Stimulated activated CD4-positive, alpha-beta T cell treated with anti-CD3 and anti-CD28 coated beads, Interleukin-12 subunit alpha, Interleukin-12 subunit beta, amount 100 ng/mL, for 24 hours (primary cell): ENCODE measurements at regions not wholly inside any gene's neighbourhood (a gene's known extent, or its start where the extent isn't known, plus 50 kb on each side); places are given as distances from the start of the nearest gene placed in this dataset.
"Not testable (repeated sequence)": the region's sequence is repeated elsewhere in the genome, so short reads cannot be mapped to it uniquely, and the experiment has no call there.

Experiments used
- DNase-seq, 2 experiments: peaks; one replicate each; pipeline ENCODE4 v3.0.0-alpha.2; 2020; ENCODE audit warnings: low read depth in 2 of 2

- DNase-seq, result no peak
Measured at GRCh38 chr2:59333007-59333406, 1091.9 kb upstream of the FANCL start.

- not testable (repeated sequence) for DNase-seq
Measured at GRCh38 chr2:59326581-59327365, 1085.6 kb upstream of the FANCL start.

- DNase-seq, result no peak
Measured at GRCh38 chr2:59322870-59323269, 1081.7 kb upstream of the FANCL start.

GRCh38 chr2:59322005-59322404 is 1080.9 kb upstream of the FANCL start:
- no peak for DNase-seq

GRCh38 chr2:59314031-59314766 is 1073.1 kb upstream of the FANCL start:
- no peak for DNase-seq

- no peak for DNase-seq
Measured at GRCh38 chr2:59312967-59313940, 1072.1 kb upstream of the FANCL start.

- no peak for DNase-seq
Measured at GRCh38 chr2:59312029-59312428, 1070.9 kb upstream of the FANCL start.

GRCh38 chr2:59308108-59308507 is 1067.0 kb upstream of the FANCL start:
- DNase-seq, result no peak

- no peak for DNase-seq
Measured at GRCh38 chr2:59307196-59307595, 1066.1 kb upstream of the FANCL start.

GRCh38 chr2:59303272-59303671 is 1062.1 kb upstream of the FANCL start:
- DNase-seq, result no peak

- no peak for DNase-seq
Measured at GRCh38 chr2:59302683-59303082, 1061.6 kb upstream of the FANCL start.

GRCh38 chr2:59301466-59302402 is 1060.6 kb upstream of the FANCL start:
- DNase-seq, result no peak

- no peak for DNase-seq
Measured at GRCh38 chr2:59297816-59298215, 1056.7 kb upstream of the FANCL start.

GRCh38 chr2:59296279-59296678 is 1055.2 kb upstream of the FANCL start:
- no peak for DNase-seq

GRCh38 chr2:59295524-59296162 is 1054.5 kb upstream of the FANCL start:
- DNase-seq, result no peak

GRCh38 chr2:59288771-59289170 is 1047.6 kb upstream of the FANCL start:
- DNase-seq, result no peak

GRCh38 chr2:59282374-59283057 is 1041.4 kb upstream of the FANCL start:
- no peak for DNase-seq

GRCh38 chr2:59277671-59278070 is 1036.5 kb upstream of the FANCL start:
- no peak for DNase-seq

- DNase-seq, result no peak
Measured at GRCh38 chr2:59276917-59277316, 1035.8 kb upstream of the FANCL start.

- no peak for DNase-seq
Measured at GRCh38 chr2:59276033-59276432, 1034.9 kb upstream of the FANCL start.
